ENCODE measurements at regions not wholly inside any gene's neighbourhood (a gene's known extent, or its start where the extent isn't known, plus 50 kb on each side); places are given as distances from the start of the nearest gene placed in this dataset.

- TF ChIP-seq CTCF (IDR thresholded peaks at IDR 0.05), result no peak
- H3K9me3 ChIP-seq, result no peaks in the 10 kb centered on the region
- no peak for ATAC-seq
- H3K27me3 ChIP-seq, result no peaks in the 10 kb centered on the region
- no peaks in the 10 kb centered on the region for H3K4me1 ChIP-seq
- DNase-seq, result no peak
- intact Hi-C loops (cut with DNase I), result no loop called here
- H3K4me3 ChIP-seq, result no peak overlapping the region
- H3K36me3 ChIP-seq, result no peaks in the 10 kb centered on the region
- H3K27ac ChIP-seq, result no peak overlapping the region
These were observed 75.2 kb upstream of the C3orf80 start for GRCh38 chr3:160150066-160150465.

- H3K4me3 ChIP-seq, result no peak overlapping the region
- intact Hi-C loops (cut with DNase I), result no loop called here
- no peak for ATAC-seq
These were observed 74.7 kb upstream of the C3orf80 start for GRCh38 chr3:160150525-160150924.

GRCh38 chr3:160152638-160153037 lies 72.6 kb upstream of the C3orf80 start:
- H3K36me3 ChIP-seq, result no peaks in the 10 kb centered on the region
- no peaks in the 10 kb centered on the region for H3K9me3 ChIP-seq
- intact Hi-C loops (cut with DNase I), result no loop called here
- ATAC-seq, result no peak
- H3K4me1 ChIP-seq, result no peaks in the 10 kb centered on the region
- no peak overlapping the region for H3K4me3 ChIP-seq
- H3K27me3 ChIP-seq, result no peaks in the 10 kb centered on the region
- no peak for DNase-seq
- TF ChIP-seq CTCF (IDR thresholded peaks at IDR 0.05), result no peak
- H3K27ac ChIP-seq, result no peak overlapping the region

More at GRCh38 chr3:160150525-160150924, 74.7 kb upstream of the C3orf80 start:
- Histone ChIP-seq H3K36me3 (no peaks in the 10 kb centered on the region), H3K4me1 (no peaks in the 10 kb centered on the region), H3K27me3 (no peaks in the 10 kb centered on the region), H3K27ac (no peak overlapping the region), H3K9me3 (no peaks in the 10 kb centered on the region)
- no peak for TF ChIP-seq CTCF (IDR thresholded peaks at IDR 0.05)
- DNase-seq, result no peak

GRCh38 chr3:160154033-160154432 lies 71.2 kb upstream of the C3orf80 start:
- H3K27ac ChIP-seq, result no peak overlapping the region
- intact Hi-C loops (cut with DNase I), result no loop called here

GRCh38 chr3:160154596-160154995 lies 70.6 kb upstream of the C3orf80 start:
- H3K4me3 ChIP-seq, result no peak overlapping the region
- H3K27ac ChIP-seq, result no peak overlapping the region
- intact Hi-C loops (cut with DNase I), result no loop called here
- no peaks in the 10 kb centered on the region for H3K36me3 ChIP-seq
- ATAC-seq (no peak), DNase-seq (no peak)
- no peaks in the 10 kb centered on the region for H3K27me3 ChIP-seq
- TF ChIP-seq CTCF (IDR thresholded peaks at IDR 0.05), result no peak
- no peaks in the 10 kb centered on the region for H3K9me3 ChIP-seq
- no peaks in the 10 kb centered on the region for H3K4me1 ChIP-seq

More at GRCh38 chr3:160154033-160154432, 71.2 kb upstream of the C3orf80 start:
- no peak overlapping the region for H3K4me3 ChIP-seq
- ATAC-seq (no peak), DNase-seq (no peak)
- H3K4me1 ChIP-seq, result no peaks in the 10 kb centered on the region
- no peaks in the 10 kb centered on the region for H3K36me3 ChIP-seq
- no peaks in the 10 kb centered on the region for H3K9me3 ChIP-seq
- no peak for TF ChIP-seq CTCF (IDR thresholded peaks at IDR 0.05)
- H3K27me3 ChIP-seq, result no peaks in the 10 kb centered on the region
